ENCODE measurements at regions not wholly inside any gene's neighbourhood (a gene's known extent, or its start where the extent isn't known, plus 50 kb on each side); places are given as distances from the start of the nearest gene placed in this dataset.
"Not testable (repeated sequence)": the region's sequence is repeated elsewhere in the genome, so short reads cannot be mapped to it uniquely, and the experiment has no call there.

DNA sequence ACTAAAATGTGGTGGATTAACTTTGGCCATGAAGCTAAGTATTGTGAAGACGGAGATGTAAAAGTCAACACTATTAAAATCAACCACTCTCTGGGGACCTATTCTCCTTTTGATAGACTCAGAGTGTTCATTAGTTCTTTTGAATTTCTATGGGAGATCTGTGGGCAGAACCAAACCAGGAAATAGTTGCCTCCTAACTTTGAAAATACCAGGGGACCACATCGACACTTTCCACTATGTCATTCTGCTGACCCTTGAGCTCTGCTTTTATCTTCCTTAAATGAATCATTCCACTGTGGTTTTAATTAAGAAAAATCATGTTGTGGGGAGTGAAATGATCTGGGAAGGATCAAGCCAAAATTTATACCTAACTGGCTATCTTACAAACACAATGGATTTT is 960.5 kb downstream of the GATA3 start:
- no peak for DNase-seq

DNA sequence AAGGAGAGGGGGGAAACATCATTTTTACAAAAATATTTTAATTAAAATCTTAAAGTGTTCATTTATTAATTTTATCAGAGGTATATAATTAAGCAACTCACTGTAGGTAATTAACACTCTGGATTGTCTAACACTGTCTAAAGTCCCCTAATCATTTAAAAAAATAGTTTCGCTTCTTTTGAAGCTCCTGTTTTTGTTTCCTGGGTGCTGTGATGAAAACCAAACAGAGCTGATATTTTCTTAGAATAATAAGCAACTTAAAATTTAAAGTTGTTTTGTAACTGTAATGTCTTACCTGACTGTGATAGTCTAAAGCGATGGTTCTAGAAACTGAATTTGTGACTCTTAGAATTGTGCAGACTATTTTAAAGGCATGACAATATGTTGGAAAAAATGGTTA is 961.0 kb downstream of the GATA3 start:
- no peak for DNase-seq

DNA sequence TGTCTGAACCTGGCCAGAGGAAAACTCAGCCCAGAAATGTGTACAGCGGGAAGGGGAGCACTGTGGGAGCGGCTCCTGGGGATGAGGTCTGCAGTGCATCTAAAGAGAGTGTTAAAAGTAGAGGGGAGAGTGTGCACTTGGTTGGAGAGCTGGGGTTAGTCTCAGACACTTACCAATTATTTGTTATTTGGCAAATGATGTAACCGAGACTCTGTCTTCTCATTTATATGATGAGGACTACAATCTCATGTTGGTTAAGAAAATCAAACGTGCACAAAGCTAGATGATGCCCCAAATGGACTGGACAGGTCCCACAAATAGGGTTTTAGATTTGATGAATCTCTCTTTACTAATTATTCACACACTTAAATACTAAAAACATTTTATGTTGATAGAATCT is 962.4 kb downstream of the GATA3 start:
- no peak for DNase-seq

DNA sequence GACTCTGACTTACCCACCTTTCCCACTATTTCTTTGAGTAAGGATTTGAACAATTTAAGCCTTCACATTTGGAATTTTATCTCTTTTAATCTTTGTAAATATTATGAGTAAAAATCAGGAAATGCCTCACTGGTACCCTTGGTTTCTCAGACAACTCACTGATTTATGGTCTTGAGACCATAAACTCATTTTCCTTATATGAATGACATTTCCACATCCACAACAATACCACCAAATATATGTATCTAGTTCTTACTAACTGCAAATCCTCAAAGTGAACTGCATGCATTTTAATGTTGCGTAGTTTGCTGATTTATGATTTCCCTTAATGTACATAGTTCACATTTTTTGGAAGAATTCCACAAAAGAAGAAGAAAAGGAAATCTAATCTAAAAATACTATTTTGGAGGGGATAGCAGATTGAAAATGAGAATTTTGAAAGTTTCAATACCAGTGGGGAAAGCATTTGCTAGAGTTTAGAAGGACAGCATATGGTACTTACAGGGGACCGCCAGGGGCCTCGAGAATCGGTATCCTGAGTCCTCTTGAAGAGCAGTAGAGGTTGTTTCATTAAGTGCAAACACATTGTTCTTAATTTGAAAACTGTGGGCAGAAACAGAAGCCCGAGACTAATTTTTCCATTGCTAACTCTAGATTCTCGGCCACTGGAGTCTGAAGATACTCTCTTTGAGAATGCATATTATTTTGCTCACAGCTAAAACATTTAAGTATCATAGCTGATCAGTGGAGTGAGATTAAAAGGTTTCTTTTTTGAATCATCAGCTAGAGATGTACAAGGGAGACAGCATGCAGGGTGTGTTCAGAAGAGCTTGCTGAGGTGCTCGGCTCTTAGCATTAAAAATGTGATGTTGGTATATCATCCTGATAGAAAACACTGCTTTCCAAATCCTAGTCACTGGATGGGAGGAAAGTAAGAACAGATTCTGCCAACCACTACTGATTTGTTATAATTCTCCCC is 964.0 kb downstream of the GATA3 start:
- no peak for DNase-seq

DNA sequence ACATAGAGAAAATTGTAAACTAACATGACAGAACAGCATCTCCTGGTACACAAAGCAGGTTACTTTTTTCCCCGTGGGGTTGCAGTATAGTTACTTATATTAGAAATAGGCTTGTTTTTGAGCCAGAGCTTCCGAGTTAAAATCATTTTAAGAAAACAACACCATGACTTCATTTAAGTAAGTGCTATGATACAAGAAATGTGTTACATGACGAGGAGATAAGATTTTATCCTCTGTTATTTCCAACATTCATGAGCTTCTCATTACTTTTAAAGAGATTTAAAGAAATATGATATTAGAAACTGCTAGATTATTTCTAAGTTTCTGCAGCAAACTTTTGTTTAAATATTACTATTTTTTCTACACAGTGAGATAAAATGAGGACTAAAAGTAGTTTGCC is 968.7 kb downstream of the GATA3 start:
- DNase-seq = no peak

DNA sequence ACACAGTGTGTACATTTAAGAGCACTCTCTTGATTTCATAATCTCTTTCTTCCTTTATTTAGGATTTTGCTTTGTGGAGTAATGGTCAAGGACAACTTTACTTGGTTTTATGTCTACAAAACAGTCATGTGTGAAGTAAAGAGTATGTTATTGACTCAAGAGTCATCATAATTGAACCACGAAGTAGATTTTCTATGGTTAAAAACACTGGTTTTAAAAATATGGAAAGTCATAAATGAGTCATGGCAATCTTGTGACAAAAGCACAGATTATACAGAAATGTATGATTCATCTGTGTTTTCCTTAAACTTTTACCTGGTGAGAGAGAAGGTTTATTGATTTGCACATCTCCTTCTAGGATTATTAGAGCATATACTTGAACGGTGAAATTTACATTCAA is 969.7 kb downstream of the GATA3 start:
- DNase-seq = no peak

DNA sequence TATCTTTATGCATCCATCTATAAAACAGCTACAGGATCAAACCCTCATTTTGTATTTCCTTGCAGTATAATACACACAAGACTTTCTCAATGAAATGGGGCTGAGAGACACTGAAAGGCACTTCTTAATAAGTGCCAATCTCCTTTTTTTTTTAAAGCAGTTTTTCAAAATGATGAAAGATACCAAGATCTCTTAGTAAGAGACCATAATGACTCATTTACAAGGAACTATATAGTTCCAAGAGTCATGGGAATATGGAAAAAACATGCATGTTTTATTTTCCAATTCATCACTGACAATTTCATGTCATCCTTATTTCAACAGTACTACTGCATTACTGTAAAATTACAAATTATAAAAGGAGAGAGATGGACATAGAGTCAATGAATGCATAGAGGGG is 973.7 kb downstream of the GATA3 start:
- no peak for DNase-seq

DNA sequence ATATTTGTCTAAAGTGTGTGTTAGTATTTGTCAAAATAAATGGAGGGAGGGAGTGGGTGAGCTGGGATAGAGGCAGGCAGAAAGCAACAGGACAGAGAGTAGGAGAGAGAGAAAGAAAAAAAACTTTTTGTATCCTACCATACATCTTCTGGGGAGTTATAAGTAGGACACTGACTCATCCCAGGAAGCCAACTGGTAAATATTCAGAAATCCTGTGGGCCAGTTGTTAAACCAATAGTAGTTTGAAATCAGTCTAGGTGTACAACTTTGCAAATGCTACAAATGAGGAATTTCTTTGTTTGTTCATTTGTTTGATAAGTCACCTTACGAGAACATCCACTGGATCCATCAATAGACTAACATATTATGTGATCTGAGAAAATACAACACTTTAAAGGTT is 980.9 kb downstream of the GATA3 start:
- no peak for DNase-seq

DNA sequence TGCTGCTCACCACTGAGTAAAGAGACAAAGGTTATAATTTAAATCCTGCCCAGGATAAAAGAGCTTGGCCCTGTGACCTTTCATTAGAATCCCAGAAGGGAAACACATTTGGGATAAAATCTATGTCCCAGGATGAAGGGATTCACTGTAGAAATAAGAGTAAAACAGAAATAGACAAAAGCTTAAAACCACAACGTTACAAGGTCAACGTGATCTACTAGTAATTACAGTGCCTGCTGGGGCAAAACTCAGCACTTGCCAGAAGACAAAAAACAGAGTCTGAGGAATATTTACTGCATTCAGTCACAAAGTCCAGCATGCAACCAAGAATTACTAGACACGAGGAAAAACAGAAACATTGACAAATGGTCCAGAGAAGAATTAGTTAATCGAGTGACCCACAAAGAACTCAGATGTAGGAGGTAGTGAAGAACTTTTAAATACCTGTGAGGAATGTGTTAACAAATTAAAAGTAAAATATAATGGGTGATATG is 982.3 kb downstream of the GATA3 start:
- no peak for DNase-seq

DNA sequence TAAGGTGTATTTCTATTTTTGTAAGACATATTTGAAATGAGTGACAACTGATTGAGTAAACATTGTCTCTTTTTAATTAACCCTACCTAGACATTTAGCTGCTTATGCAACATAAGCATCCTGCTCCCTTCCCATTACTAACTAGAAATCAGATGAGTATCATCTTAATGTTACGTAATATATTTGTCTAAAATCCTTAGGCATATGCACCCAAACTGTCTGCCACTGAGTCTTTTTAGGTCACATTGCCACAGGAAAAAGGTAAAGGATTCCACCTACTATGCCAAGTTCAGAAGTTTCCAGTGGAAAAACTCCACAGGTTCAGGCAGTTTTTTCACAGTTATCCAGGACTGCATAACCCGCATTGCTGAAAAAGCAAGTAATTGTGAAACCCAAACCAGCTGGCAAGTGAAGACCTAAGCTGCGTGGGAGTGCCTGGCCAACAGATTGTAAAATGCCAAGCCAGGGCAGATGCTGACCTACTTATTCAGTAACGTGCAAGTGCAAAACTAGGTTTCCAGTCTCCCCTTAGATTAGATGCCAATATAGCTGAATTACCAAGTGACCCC is 983.7 kb downstream of the GATA3 start:
- DNase-seq = no peak

DNA sequence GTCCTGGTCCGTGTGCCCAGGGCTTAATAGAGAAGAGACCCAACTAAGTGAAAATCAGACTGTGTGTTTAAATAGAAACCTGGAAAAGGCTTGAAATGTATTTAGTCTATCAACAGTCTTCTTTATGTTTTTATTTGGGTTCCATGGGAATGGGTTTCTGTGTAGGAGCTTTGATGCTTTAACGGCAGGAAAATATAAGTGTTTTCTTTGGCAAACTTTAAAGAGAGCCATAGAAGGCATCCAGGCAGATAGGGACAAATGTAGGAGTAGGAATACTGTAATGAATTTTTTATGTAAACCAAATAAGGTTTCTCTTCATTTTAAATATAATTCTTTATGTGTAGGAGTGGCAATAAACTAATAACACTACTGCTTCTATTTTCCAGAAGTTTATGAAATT is 989.0 kb downstream of the GATA3 start:
- DNase-seq = no peak

DNA sequence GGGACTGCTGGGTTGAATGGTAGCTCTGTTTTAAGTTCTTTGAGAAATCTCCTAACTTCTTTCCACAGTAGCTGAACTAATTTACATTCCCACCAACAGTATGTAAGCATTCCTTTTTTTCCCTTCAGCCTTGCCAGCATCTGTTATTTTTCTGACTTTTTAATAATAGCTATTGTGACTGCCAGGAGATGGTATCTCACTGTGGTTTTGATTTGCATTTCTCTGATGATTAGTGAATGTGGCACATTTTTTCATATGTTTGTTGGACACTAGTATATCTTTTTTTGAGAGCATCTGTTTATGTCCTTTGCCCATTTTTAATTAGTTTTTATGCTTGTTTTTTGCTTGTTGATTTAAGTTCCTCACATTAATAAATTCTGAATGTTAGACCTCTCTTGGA is 990.8 kb downstream of the GATA3 start:
- DNase-seq = no peak

DNA sequence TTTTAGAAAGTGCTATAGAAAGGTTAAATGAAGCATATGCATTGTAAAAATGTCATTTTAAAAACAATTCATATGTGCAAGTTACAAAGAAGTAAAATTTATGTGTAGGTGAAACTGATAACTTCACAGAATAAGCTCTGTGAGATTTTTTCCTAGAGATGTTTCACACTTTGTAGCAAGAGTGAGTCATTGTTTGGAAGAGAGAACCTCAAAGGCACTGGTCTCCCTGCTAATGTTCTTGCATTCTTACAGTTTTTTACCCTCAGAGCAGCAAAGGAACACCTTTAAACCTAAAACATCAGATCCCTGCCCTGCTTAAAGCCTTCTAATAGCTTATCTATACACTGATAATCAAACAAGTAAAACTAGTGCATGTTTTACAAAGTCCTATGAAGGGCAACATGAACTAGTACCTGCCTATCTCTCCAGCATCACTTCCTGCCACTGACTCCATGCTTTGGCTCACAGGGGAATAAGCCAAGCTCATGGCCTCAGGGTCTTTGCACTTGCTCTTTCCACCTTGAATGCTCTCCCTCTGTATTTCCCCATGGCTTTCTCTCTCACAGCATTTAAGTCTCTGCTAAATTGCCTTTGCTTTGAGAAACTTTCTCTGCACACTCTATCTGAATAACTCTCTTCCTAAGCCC is 997.0 kb downstream of the GATA3 start:
- DNase-seq = no peak

DNA sequence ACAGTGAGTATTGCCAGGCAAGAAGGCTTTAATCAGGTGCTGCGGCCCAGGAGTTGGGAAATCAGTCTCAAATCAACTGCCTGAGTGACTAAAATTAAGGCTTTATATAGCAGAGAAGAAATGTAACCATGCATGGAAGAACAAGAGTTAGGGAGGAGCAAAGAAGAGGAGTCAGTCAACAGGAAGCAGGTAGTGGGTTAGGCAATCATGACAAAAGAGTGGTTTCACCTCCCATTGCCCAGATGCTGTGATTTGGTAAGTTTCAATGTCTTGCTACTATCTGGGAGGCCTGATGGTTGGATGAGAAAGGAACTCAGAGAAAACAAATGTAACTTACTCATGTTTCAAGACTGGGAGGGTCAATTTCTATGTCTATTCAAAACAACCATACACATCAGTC is 998.3 kb downstream of the GATA3 start:
- no peak for DNase-seq

DNA sequence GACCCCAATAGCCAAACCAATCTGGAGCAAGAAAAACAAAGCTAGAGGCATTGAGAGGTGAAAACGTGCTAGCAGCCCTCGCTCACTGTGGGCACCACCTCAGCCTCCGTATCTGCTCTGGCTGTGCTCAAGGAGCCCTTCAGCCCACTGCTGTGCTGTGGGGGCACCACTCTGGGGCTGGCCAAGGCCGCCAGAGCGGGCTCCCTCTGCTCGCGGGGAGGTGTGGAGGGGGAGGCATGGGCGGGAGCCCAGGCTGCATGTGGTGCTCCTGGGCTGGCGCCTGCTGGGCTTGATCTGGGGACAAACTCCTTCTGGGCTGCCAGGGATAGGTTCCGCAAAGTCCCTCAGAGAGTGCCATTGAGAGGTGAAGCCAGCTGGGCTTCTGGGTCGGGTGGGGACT is 1002.0 kb downstream of the GATA3 start:
- no peak for DNase-seq

DNA sequence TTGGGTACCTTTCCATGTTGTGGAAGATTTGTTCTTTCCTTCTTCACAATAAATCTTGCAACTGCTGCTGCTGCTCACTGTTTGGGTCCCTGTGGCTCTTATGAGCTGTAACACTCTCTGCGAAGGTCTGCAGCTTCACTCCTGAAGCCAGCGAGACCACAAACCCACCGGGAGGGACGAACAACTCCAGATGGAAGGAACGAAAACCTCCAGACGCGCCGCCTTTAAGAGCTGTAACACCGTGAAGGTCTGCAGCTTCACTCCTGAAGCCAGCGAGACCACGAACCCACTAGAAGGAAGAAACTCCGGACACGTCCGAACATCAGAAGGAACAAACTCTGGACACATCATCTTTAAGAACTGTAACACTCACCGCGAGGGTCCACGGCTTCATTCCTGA is 1002.8 kb downstream of the GATA3 start:
- not testable (repeated sequence) for DNase-seq

DNA sequence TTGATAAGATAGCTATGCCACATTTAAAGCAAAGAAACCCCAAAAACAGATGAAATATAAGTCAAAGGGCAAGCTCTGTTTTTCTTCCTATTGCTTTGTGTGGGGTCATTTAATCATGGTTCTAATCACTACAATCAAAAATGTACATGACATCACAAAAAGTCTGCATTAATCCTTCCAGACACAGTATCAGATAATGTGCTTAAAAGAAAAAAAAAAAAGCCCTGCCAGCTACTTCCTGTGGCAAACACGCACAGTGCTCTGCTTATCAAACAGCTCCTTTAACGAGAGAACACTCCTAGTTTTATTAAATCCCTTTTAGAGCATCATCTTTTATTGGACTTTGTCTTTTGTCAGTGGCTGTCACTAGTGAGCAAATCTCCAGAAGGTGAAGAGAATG is 1005.8 kb downstream of the GATA3 start:
- no peak for DNase-seq

DNA sequence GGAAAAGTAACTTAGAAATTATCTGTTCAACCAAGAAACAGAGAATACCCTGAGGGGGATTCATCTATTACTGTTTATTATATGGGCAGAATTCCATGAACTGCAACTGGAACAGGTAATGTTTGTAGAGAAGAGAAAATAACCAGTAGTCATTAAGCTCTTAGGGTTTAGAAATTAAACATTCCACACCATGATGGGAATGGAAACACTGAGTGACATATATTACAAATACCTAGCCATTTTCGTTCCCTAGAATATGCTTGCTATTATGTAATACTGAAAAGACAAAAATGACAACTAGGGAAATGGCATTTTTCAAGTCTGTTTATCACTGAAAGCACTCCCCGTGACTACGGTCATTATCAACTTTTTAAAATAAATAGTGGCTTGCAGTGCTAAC is 1007.4 kb downstream of the GATA3 start:
- no peak for DNase-seq

DNA sequence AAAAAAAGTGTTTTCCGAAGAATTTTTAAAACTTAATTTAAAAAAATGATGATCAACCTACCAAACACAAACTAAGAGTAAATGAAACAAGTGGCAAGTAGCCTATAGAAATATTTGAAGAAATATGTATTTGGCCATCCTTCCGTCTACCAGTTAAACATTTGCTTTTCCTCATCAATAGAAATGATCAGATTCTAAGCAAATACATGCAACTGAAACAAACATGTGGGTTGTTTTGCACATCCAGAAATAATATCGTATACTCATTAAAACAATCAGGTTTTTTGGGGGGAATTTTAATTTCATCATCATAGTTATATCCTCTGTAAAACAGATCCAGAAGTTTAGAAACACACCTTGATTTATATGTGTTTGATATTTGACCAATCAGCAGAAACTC is 1011.7 kb downstream of the GATA3 start:
- no peak for DNase-seq

DNA sequence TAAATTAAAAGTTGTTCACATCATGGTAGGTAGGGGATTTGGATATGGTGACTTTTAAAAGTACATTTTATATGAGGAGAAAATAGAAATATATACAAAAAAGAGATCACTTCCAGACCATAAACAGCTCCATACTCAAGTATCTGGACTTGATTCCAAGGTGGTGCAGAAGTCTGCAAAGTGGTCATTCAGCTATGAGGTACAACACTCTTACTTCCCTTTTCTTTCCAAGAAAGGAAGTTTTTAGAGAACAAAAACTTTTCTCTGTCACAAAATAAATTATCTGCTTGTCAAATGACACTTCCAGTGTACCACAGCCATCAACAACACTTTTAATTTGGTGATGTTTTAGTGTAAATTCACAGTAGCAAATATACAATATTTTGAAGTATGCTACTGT is 1013.5 kb downstream of the GATA3 start:
- DNase-seq = no peak

DNA sequence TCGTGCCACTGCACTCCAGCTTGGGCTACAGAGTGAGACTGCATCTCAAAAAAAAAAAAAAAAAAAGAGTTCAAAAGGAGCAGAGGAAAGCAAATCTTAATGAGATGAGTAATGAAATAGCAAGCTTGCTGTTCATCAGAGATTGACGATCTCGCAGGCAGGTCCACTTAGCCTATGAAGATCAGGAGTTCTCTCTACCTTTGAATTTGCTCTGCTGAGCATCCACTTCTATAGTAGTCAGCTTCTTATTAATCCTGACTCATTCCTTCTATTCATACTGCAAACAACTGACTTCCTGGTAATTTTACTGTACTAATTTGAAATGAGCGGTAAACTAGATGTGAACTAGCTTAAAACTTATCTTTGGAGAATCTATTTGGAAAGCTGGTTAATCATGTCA is 1014.6 kb downstream of the GATA3 start:
- no peak for DNase-seq

DNA sequence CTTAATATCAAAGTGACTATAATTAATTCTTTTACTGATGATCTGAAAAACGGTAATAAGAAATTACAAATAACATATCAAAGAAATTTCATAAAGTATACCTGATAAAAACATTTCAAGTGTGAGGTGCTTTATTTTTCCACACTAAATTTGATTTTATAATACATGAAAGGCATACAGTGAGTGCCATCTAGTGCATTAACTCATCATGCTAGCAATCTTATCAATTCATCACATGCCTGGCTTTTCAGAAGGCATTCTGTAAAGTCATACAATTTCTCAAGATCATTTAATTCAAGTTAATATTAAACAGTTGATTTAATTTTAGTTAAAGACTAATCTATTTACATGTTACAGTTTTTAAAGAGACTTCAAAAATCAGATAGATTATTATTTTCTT is 1020.9 kb downstream of the GATA3 start:
- no peak for DNase-seq

DNA sequence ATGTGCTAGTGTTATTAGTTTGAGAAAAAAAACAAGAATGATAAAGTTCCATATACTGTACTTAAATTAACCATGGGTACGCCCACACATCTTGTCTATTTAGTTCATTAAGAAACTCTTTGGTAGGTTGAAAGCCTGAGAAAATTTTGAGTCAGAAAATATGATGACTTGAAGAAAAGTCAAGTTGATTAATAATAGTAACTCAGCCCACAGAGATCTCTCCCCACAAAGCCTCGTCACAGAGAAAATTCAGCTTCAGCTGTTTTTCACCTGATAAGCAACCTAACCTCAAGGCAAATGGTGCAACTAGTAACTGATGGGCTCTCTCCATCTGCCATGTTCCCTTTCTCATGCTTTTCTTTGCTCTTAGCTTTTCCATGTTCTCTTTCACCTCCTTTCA is 1021.6 kb downstream of the GATA3 start:
- no peak for DNase-seq

DNA sequence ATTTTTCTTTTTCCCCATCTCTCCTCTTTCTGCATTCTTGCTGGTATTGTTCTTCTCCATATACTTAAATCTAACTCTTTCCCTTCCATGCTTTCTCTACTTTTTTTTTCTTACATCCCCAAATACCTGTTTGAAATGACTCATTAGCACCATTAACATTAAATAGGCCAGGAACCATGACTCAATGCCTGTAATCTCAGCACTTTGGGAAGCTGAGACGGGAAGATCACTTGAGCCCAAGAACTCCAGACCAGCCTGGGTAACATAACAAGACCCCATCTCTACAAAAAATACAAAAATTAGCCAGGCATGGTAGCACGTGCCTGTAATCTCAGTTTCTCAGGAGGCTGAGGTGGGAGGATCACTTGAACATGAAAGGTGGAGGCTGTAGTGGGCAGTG is 1026.8 kb downstream of the GATA3 start:
- DNase-seq = no peak
